SK-N-SH (cell line): ENCODE measurements at regions not wholly inside any gene's neighbourhood (a gene's known extent, or its start where the extent isn't known, plus 50 kb on each side); places are given as distances from the start of the nearest gene placed in this dataset.

Source experiments
- CTCF ChIA-PET: fragments of 300-600, 350-600 bp; formaldehyde crosslinking; extraction: SDS; loops from one replicate; lab custom pipeline; 2021; lab: Yijun Ruan, JAX
- POLR2A ChIA-PET: fragments of 350-600 bp; sonication (Branson Sonifier 250); formaldehyde crosslinking; extraction: SDS; loops from one replicate; lab custom pipeline; 2020; ENCODE audit warnings: antibody characterized with exemption, inconsistent platforms; lab: Yijun Ruan, JAX
- DNase-seq: peaks from one replicate; pipeline ENCODE4 v3.0.0; 2012
- H2AFZ ChIP-seq: fragments of 200-600 bp; sonication (generic); 2 replicates; pipeline ENCODE4 v1.8.1; 2016; ENCODE audit warnings: antibody characterized with exemption, mild to moderate bottlenecking, low read depth
- H3F3A ChIP-seq: fragments of 200-600 bp; sonication (generic); replicated peaks from 2 replicates; pipeline ENCODE3; 2016; ENCODE audit warnings: antibody characterized with exemption, mild to moderate bottlenecking; ENCODE audit not compliant: insufficient read depth
- H3K27ac ChIP-seq, 2 experiments: fragments of 200-500 bp in 1 of 2; fragments of 200-600 bp in 1 of 2; sonication (Bioruptor generic) in 1 of 2; sonication (generic), shearing (Covaris generic) in 1 of 2; 2 replicates each; pipeline versions ENCODE4 v1.5.1 to v1.6.1; 2014 to 2016; ENCODE audit warnings: low read depth in 2 of 2, inconsistent platforms in 1 of 2, low read length in 1 of 2, mild to moderate bottlenecking in 1 of 2, mixed read lengths in 1 of 2
- H3K27me3 ChIP-seq: fragments of 200-600 bp; sonication (generic), shearing (Covaris generic); 2 replicates; pipeline ENCODE4 v1.6.1; 2016; ENCODE audit warnings: mixed run types; ENCODE audit not compliant: insufficient read depth
- H3K36me3 ChIP-seq, 2 experiments: fragments of 200-500 bp in 1 of 2; fragments of 200-600 bp in 1 of 2; sonication (Bioruptor generic) in 1 of 2; sonication (generic) in 1 of 2; replicated peaks in 1 of 2; 2 replicates each; pipeline versions ENCODE3 to v1.5.1; 2014 to 2016; ENCODE audit warnings: low read length in 1 of 2, mild to moderate bottlenecking in 1 of 2; ENCODE audit not compliant: insufficient read depth in 2 of 2, control insufficient read depth in 1 of 2
- H3K4me1 ChIP-seq, 2 experiments: fragments of 200-500 bp in 1 of 2; fragments of 200-600 bp in 1 of 2; sonication (Bioruptor generic) in 1 of 2; sonication (generic), shearing (Covaris generic) in 1 of 2; 2 replicates each; pipeline versions ENCODE4 v1.5.1 to v1.6.1; 2014 to 2016; ENCODE audit warnings: low read depth in 1 of 2, low read length in 1 of 2, mixed run types in 1 of 2; ENCODE audit not compliant: insufficient read depth in 2 of 2, control insufficient read depth in 1 of 2
- H3K4me2 ChIP-seq: fragments of 200-600 bp; sonication (generic), shearing (Covaris generic); 2 replicates; pipeline ENCODE4 v1.6.1; 2017; ENCODE audit warnings: mixed run types
- H3K4me3 ChIP-seq, 2 experiments: fragments of 200-500 bp in 1 of 2; fragments of 200-600 bp in 1 of 2; sonication (Bioruptor generic) in 1 of 2; sonication (generic), shearing (Covaris generic) in 1 of 2; 2 replicates each; pipeline versions ENCODE4 v1.5.1 to v1.8.1; 2014 to 2016; ENCODE audit warnings: low read depth in 2 of 2, inconsistent platforms in 1 of 2, low read length in 1 of 2, mild to moderate bottlenecking in 1 of 2, mixed read lengths in 1 of 2, moderate library complexity in 1 of 2
- H3K79me2 ChIP-seq: fragments of 200-600 bp; sonication (generic); 2 replicates; pipeline ENCODE4 v1.8.1; 2017; ENCODE audit warnings: mild to moderate bottlenecking; ENCODE audit not compliant: insufficient read depth
- H3K9ac ChIP-seq: fragments of 200-600 bp; sonication (generic); 2 replicates; pipeline ENCODE4 v1.6.1; 2017; ENCODE audit warnings: mixed run types
- H3K9me2 ChIP-seq: fragments of 200-600 bp; sonication (generic); 2 replicates; pipeline ENCODE4 v1.6.1; 2017; ENCODE audit warnings: mixed run types
- H3K9me3 ChIP-seq: fragments of 200-600 bp; sonication (generic); 2 replicates; pipeline ENCODE4 v1.6.1; 2017; ENCODE audit warnings: mixed run types, mild to moderate bottlenecking, moderate library complexity
- H4K20me1 ChIP-seq: fragments of 200-600 bp; sonication (generic); 2 replicates; pipeline ENCODE4 v1.6.1; 2017; ENCODE audit warnings: mild to moderate bottlenecking, mixed run types; ENCODE audit not compliant: insufficient read depth
- CHD2 ChIP-seq: fragments of 150-350 bp; IDR thresholded peaks from 2 replicates; pipeline ENCODE4 v1.6.1; 2018; ENCODE audit warnings: low read length; ENCODE audit not compliant: partially characterized antibody
- EP300 ChIP-seq, 2 experiments: IDR thresholded peaks; 2 replicates each; pipeline versions ENCODE4 v1.4.0 to v1.6.1; 2012; ENCODE audit warnings: borderline replicate concordance in 1 of 2, low read depth in 1 of 2, low read length in 1 of 2
- FOXJ3 ChIP-seq: sonication (generic); formaldehyde crosslinking; IDR thresholded peaks from 2 replicates; pipeline ENCODE4 v1.5.1; 2020; ENCODE audit warnings: mild to moderate bottlenecking, missing genetic modification reagents
- FOXM1 ChIP-seq: IDR thresholded peaks from 2 replicates; pipeline ENCODE4 v1.4.0; 2012; ENCODE audit warnings: low read depth, mild to moderate bottlenecking
- POLR2AphosphoS5 ChIP-seq: IDR thresholded peaks from 2 replicates; pipeline ENCODE4 v1.6.1; 2012; ENCODE audit warnings: low read depth, low read length
- RAD21 ChIP-seq: IDR thresholded peaks from 2 replicates; pipeline ENCODE4 v1.6.1; 2012; ENCODE audit warnings: mild to moderate bottlenecking, low read length
- SMC3 ChIP-seq: IDR thresholded peaks from 2 replicates; pipeline ENCODE4 v1.6.1; 2012; ENCODE audit warnings: low read depth, low read length, improper control_type of control experiment
- TAF1 ChIP-seq: IDR thresholded peaks from 2 replicates; pipeline ENCODE4 v1.6.1; 2012; ENCODE audit warnings: low read depth, mild to moderate bottlenecking, low read length, moderate library complexity, borderline replicate concordance
- WGBS: methylation state at CpG from one replicate; pipeline ENCODE4 v1.1.6; 2017; ENCODE audit warnings: low lambda C conversion rate; 5-methylcytosine and 5-hydroxymethylcytosine counted together
- TF ChIP-seq, protein P1 (sequence below): IDR thresholded peaks from 2 replicates; pipeline ENCODE4 v1.4.0; 2012; ENCODE audit warnings: low read depth
- TF ChIP-seq, protein P2 (sequence below): fragments of 200-600 bp; sonication (generic); IDR thresholded peaks from 2 replicates; pipeline ENCODE4 v1.6.1; 2017; ENCODE audit warnings: antibody characterized with exemption, mild to moderate bottlenecking, moderate library complexity
- TF ChIP-seq, protein P3 (sequence below): IDR thresholded peaks from 2 replicates; pipeline ENCODE4 v1.6.1; 2012; ENCODE audit warnings: mild to moderate bottlenecking, low read depth, low read length, moderate library complexity
- TF ChIP-seq, protein P4 (sequence below): fragments of 150-350 bp; IDR thresholded peaks from 2 replicates; pipeline ENCODE4 v1.6.1; 2017; ENCODE audit warnings: antibody characterized with exemption, low read length, low read depth, borderline replicate concordance

DNA sequence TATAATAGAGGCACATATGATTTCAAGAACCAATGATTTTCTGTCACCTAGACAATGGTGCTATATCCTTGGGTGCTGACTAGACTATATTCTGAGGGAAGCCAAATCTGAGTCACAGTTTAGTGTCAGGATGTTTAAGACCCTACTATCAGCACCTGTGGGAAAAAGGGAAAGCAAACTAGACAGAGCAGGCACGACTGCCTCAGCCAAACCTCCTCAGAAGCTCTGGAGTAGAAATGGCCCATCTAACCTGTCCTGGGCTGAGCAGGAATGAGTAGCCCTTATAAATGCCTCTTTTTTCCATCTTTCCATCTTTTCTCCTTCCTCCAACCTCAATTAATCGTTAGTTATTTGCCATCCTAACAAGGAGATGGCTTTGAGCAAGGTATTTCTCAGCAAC lies 80.4 kb upstream of the TECRL start:
- H3K27me3 ChIP-seq, result no peaks in the 10 kb centered on the region
- no peaks in the 10 kb centered on the region for H3K9me2 ChIP-seq
- no peak overlapping the region for H3K4me2 ChIP-seq
- no peaks in the 10 kb centered on the region for H3K9me3 ChIP-seq
- no peak overlapping the region for H2AFZ ChIP-seq
- WGBS, result 0% methylated on average over 2 of the region's 2 CpGs
- no peak overlapping the region for H3K9ac ChIP-seq
- ChIA-PET CTCF (no interaction called here), POLR2A (no interaction called here)
- no peaks in the 10 kb centered on the region for H3F3A ChIP-seq
- H3K27ac ChIP-seq, result no peak overlapping the region
- no peaks in the 10 kb centered on the region for H3K79me2 ChIP-seq
- H3K4me3 ChIP-seq, result no peak overlapping the region
- TF ChIP-seq EP300 (IDR thresholded peaks at IDR 0.05; ENCODE audit: borderline replicate concordance in 1 of 2, low read depth in 1 of 2, low read length in 1 of 2) (no peak), TAF1 (no peak), SMC3 (no peak)
- TF ChIP-seq, protein P1, sequence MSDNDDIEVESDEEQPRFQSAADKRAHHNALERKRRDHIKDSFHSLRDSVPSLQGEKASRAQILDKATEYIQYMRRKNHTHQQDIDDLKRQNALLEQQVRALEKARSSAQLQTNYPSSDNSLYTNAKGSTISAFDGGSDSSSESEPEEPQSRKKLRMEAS, result no peak
- TF ChIP-seq, protein P2, sequence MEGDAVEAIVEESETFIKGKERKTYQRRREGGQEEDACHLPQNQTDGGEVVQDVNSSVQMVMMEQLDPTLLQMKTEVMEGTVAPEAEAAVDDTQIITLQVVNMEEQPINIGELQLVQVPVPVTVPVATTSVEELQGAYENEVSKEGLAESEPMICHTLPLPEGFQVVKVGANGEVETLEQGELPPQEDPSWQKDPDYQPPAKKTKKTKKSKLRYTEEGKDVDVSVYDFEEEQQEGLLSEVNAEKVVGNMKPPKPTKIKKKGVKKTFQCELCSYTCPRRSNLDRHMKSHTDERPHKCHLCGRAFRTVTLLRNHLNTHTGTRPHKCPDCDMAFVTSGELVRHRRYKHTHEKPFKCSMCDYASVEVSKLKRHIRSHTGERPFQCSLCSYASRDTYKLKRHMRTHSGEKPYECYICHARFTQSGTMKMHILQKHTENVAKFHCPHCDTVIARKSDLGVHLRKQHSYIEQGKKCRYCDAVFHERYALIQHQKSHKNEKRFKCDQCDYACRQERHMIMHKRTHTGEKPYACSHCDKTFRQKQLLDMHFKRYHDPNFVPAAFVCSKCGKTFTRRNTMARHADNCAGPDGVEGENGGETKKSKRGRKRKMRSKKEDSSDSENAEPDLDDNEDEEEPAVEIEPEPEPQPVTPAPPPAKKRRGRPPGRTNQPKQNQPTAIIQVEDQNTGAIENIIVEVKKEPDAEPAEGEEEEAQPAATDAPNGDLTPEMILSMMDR, result no peak
- TF ChIP-seq, protein P3, sequence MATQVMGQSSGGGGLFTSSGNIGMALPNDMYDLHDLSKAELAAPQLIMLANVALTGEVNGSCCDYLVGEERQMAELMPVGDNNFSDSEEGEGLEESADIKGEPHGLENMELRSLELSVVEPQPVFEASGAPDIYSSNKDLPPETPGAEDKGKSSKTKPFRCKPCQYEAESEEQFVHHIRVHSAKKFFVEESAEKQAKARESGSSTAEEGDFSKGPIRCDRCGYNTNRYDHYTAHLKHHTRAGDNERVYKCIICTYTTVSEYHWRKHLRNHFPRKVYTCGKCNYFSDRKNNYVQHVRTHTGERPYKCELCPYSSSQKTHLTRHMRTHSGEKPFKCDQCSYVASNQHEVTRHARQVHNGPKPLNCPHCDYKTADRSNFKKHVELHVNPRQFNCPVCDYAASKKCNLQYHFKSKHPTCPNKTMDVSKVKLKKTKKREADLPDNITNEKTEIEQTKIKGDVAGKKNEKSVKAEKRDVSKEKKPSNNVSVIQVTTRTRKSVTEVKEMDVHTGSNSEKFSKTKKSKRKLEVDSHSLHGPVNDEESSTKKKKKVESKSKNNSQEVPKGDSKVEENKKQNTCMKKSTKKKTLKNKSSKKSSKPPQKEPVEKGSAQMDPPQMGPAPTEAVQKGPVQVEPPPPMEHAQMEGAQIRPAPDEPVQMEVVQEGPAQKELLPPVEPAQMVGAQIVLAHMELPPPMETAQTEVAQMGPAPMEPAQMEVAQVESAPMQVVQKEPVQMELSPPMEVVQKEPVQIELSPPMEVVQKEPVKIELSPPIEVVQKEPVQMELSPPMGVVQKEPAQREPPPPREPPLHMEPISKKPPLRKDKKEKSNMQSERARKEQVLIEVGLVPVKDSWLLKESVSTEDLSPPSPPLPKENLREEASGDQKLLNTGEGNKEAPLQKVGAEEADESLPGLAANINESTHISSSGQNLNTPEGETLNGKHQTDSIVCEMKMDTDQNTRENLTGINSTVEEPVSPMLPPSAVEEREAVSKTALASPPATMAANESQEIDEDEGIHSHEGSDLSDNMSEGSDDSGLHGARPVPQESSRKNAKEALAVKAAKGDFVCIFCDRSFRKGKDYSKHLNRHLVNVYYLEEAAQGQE, result no peak
- no peak for DNase-seq
- H3K36me3 ChIP-seq, result no peaks in the 10 kb centered on the region
- H3K4me1 ChIP-seq, result no peaks in the 10 kb centered on the region
- no peaks in the 10 kb centered on the region for H4K20me1 ChIP-seq

DNA sequence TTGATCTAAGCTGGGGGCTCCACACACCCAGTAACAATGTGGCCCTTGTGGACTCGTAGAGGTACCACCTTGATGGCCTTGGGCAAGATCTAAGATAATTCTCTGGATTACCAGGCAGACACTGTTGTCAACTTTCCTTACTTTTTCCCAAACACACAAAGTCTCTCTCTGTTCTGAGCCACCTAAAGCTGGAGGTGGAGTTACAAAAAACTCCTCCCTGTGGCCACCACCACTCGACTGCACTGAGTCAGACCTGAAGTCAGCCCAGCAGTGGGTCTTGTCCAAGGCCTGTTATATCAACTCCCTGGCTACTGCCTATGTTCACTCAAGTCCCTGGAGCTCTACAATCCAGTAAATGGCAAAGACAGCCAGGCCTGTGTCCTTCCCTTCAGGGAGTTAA lies 70.1 kb upstream of the TECRL start:
- H3K4me2 ChIP-seq, result no peak overlapping the region
- H2AFZ ChIP-seq, result no peak overlapping the region
- 6% methylated on average over 2 of the region's 2 CpGs for WGBS
- H3K27ac ChIP-seq, result no peak overlapping the region
- H3K36me3 ChIP-seq, result no peaks in the 10 kb centered on the region
- no peaks in the 10 kb centered on the region for H3K79me2 ChIP-seq
- H3K4me1 ChIP-seq, result no peaks in the 10 kb centered on the region
- no peaks in the 10 kb centered on the region for H3K9me2 ChIP-seq
- no peaks in the 10 kb centered on the region; the same call in 1 of the 2 replicates for H3K9me3 ChIP-seq
- TF ChIP-seq, protein P3, result no peak
- TF ChIP-seq, protein P1, result no peak
- TF ChIP-seq, protein P2, result no peak
- TF ChIP-seq SMC3 (no peak), CHD2 (no peak), RAD21 (no peak), FOXJ3 (CRISPR knock-in tag) (no peak), FOXM1 (no peak), POLR2AphosphoS5 (no peak)
- TF ChIP-seq, protein P4, sequence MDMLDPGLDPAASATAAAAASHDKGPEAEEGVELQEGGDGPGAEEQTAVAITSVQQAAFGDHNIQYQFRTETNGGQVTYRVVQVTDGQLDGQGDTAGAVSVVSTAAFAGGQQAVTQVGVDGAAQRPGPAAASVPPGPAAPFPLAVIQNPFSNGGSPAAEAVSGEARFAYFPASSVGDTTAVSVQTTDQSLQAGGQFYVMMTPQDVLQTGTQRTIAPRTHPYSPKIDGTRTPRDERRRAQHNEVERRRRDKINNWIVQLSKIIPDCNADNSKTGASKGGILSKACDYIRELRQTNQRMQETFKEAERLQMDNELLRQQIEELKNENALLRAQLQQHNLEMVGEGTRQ, result no peak
- DNase-seq, result no peak
- H3F3A ChIP-seq, result no peaks in the 10 kb centered on the region
- H4K20me1 ChIP-seq, result no peaks in the 10 kb centered on the region
- ChIA-PET POLR2A (no interaction called here), CTCF (interaction anchor here (0.6 kb wide), 1 partner anchor 210 kb away, joined by 3 read pairs; no protein-coding TSS in a partner anchor)
- H3K4me3 ChIP-seq, result no peak overlapping the region
- no peaks in the 10 kb centered on the region for H3K27me3 ChIP-seq
- no peak overlapping the region for H3K9ac ChIP-seq
